ENCODE measurements at regions not wholly inside any gene's neighbourhood (a gene's known extent, or its start where the extent isn't known, plus 50 kb on each side); places are given as distances from the start of the nearest gene placed in this dataset.
A peak's percentile ranks its signal among the peaks of the same experiment; 100 is the strongest.

DNA sequence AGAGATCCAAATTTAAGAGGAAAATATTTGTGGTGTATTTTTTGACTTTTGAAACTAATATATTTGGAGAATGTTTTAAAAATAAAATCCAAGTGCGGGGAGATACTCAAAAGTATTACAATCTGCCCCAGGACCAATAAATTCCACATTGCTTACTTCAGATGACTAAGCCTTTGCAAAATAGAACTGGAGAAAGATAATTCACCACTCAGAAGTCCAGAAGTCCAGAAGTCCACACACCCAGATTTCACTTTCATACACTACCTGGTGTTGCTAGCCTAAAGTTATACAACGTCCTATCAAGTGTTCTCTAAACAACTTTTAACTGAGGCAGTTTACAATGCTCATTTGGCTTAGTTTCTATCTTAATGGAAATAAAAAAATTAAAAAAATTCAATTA lies 487.0 kb upstream of the SEMA3D start:
- no peak overlapping the region for H3K27ac Mint-ChIP-seq
- peaks cover 25% of the 10 kb centered on the region for H3K9me3 Mint-ChIP-seq
- no peaks in the 10 kb centered on the region for H3K4me1 Mint-ChIP-seq (ENCODE audit: low read depth)
- intact Hi-C loops (cut with micrococcal nuclease) = no loop called here
- H3K27me3 Mint-ChIP-seq = no peaks in the 10 kb centered on the region
- no peaks in the 10 kb centered on the region for H3K36me3 Mint-ChIP-seq (ENCODE audit: low read depth)
- H3K4me3 Mint-ChIP-seq = no peak overlapping the region

DNA sequence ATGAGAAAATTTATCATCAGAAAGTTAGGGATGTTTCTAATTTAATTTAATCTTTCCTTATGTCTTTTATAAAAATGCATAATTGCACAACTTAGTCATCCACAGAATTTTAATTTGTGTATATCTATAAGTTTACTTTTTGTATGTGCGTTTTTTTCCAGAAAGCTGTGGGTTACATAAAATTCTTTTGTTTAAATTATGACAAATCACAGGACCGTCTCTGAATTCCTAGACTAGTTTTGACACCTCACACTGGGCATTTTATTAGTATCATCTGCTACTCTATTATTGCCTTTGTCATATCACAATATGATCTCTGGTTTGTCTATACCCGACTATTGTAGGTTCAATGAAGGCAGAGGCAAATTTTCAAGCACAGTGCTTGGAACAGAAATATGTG lies 482.4 kb upstream of the SEMA3D start:
- H3K27ac Mint-ChIP-seq = no peak overlapping the region
- no peaks in the 10 kb centered on the region for H3K9me3 Mint-ChIP-seq
- H3K4me1 Mint-ChIP-seq (ENCODE audit: low read depth) = no peaks in the 10 kb centered on the region
- H3K27me3 Mint-ChIP-seq = no peaks in the 10 kb centered on the region
- intact Hi-C loops (cut with micrococcal nuclease) = no loop called here
- H3K36me3 Mint-ChIP-seq (ENCODE audit: low read depth) = no peaks in the 10 kb centered on the region
- H3K4me3 Mint-ChIP-seq = no peak overlapping the region

DNA sequence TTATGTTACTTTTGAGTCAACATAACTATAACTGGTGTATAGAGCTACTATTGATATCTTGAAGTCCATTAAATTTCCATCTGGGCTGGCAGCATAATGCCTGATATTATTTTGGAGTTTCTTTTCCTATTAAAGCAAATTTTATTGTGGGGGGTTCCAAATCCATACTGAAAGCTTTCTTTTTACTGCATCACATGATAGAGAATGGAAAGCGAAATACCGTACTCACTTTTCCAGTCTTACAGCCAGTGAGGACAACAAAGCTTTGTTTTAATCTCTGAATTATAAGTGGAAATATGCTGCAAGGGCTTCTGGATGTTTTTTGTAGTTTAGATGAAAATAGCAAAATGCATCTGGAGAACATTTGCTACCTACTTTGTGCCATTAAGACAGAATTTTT lies 477.5 kb upstream of the SEMA3D start:
- Mint-ChIP-seq H3K36me3 (ENCODE audit: low read depth) (no peaks in the 10 kb centered on the region), H3K4me1 (ENCODE audit: low read depth) (no peaks in the 10 kb centered on the region), H3K4me3 (no peak overlapping the region), H3K9me3 (no peaks in the 10 kb centered on the region), H3K27ac (no peak overlapping the region), H3K27me3 (no peaks in the 10 kb centered on the region)
- intact Hi-C loops (cut with micrococcal nuclease) = no loop called here

DNA sequence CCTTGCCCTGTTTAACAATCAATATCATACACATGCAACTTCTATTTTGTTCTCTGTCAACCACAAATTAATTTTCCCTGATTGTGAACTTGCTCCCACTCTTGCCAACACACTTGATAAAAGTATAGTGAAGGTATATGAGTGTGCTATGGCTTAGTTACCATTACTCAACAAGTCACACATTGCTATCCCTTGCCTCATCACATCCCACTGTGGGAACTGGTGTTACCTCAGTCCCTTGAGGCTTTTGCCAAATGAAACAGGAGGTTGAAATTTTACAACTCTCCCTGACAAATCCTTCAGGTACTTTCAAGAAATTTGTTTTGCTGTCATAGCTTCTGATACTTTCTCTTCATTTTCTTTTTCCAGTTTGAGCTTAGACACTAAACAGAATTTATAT lies 472.5 kb upstream of the SEMA3D start:
- H3K4me3 Mint-ChIP-seq = no peak overlapping the region
- H3K27ac Mint-ChIP-seq = no peak overlapping the region
- no peaks in the 10 kb centered on the region for H3K9me3 Mint-ChIP-seq
- intact Hi-C loops (cut with micrococcal nuclease) = no loop called here
- H3K36me3 Mint-ChIP-seq (ENCODE audit: low read depth) = no peaks in the 10 kb centered on the region
- H3K27me3 Mint-ChIP-seq = no peaks in the 10 kb centered on the region
- no peaks in the 10 kb centered on the region for H3K4me1 Mint-ChIP-seq (ENCODE audit: low read depth)

DNA sequence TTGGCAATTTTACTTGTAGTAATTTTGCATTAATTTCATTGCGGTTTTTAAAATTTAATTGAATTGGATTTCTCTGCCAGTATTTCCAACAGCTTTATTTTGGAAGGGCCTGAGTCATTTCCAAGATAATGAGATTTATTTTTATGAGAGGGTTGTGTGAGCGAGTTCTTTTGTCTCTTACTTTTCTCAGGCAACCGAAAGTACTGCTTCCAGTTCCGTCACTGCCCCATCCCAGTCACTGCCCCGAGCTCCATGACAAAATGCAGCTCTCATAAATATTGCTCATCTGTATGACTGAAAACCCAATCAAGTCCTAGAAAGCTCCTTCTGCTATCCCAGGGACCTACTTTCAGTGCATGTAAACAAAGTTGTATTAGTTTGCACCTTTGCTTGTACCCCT lies 468.4 kb upstream of the SEMA3D start:
- Mint-ChIP-seq H3K4me1 (ENCODE audit: low read depth) (peaks cover 4% of the 10 kb centered on the region), H3K36me3 (ENCODE audit: low read depth) (no peaks in the 10 kb centered on the region), H3K9me3 (peaks cover 2% of the 10 kb centered on the region), H3K27ac (no peak overlapping the region), H3K4me3 (no peak overlapping the region), H3K27me3 (no peaks in the 10 kb centered on the region)
- intact Hi-C loops (cut with micrococcal nuclease) = no loop called here

DNA sequence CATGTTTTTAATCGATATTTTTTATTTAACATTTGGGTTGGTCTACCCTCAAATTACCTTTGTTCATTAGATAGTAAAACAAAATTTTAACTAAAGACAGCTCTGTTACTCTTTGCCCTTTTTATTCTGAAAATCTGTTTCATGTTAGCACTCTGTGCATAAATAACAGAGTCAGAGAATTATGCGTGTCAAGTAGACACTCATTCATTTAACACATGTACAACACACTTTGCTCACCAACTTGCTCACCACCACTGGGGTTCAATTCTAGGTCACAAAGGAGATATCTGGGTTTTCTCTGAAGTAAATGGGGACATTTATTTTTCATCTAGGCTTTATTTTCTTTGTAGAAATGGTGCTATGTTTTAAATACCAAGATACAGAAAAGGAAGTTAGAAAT lies 457.4 kb upstream of the SEMA3D start:
- H3K9me3 Mint-ChIP-seq = peaks cover 28% of the 10 kb centered on the region
- no peaks in the 10 kb centered on the region for H3K27me3 Mint-ChIP-seq

DNA sequence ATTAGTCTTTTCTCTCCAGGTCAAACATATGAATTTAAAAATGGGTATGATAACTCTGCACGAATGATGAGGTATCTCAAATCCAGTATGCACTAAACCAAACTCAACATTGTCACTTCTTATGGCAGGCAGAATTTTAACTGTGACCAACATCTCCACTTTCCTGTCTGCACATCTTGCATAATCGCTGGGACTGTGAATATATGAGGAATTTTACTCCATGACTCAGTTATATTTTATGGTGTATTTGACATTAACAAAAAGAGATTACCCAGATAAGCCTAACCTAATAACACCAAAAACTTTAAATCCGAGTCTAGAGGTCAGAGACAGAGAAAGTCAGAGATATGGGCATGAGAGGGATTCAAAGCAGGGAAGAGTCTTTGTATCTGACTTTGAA lies 454.5 kb upstream of the SEMA3D start:
- Mint-ChIP-seq H3K27ac (peak overlapping the region; percentile 43), H3K4me3 (no peak overlapping the region), H3K4me1 (ENCODE audit: low read depth) (peaks cover 10% of the 10 kb centered on the region), H3K9me3 (peaks cover 10% of the 10 kb centered on the region), H3K36me3 (ENCODE audit: low read depth) (no peaks in the 10 kb centered on the region), H3K27me3 (no peaks in the 10 kb centered on the region)
- intact Hi-C loops (cut with micrococcal nuclease) = no loop called here

More for the DNA sequence above, 457.4 kb upstream of the SEMA3D start:
- no peaks in the 10 kb centered on the region for H3K36me3 Mint-ChIP-seq (ENCODE audit: low read depth)
- no peak overlapping the region for H3K27ac Mint-ChIP-seq
- no peak overlapping the region for H3K4me3 Mint-ChIP-seq
- intact Hi-C loops (cut with micrococcal nuclease) = no loop called here
- peaks cover 10% of the 10 kb centered on the region for H3K4me1 Mint-ChIP-seq (ENCODE audit: low read depth)

DNA sequence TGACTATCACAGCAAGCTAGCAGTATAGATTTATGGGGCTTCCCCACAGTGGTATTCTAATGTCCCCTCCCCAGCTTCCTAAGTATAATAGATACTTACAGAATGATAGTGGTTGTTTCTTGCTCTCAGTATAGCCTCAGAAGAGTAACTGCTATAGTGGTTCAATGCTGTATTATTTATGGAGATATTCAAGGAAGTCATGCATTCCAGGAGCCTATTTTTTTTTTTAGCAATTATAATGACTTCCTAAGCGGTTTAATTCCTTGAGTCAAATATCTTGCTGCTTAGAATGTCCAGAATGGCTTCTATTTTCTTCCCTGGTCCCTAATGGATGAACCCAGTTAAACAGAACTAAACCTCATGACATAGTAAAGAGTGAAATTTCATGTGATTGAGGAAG lies 451.5 kb upstream of the SEMA3D start:
- intact Hi-C loops (cut with micrococcal nuclease) = no loop called here
- Mint-ChIP-seq H3K9me3 (peaks cover 10% of the 10 kb centered on the region), H3K4me1 (ENCODE audit: low read depth) (peaks cover 10% of the 10 kb centered on the region), H3K4me3 (no peak overlapping the region), H3K27ac (no peak overlapping the region), H3K27me3 (no peaks in the 10 kb centered on the region), H3K36me3 (ENCODE audit: low read depth) (no peaks in the 10 kb centered on the region)

DNA sequence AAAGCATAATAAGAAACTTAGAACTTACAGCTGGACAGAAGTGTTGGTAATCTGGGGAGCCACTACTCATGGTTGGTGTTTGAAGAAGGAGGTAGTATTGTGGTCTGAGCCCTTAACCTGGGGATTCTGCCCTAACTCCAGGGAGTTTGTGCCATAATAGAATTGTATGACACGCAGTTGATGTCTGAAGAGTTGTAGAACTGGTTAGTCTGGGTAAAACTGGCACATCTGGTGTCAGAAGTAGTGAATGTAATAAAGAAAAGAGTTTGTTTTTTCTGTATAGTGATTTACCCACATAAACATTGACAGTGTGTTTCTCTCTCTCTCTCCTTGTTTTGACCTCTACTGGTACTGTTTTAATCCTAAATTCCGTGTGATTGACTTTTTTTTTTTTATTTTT lies 448.1 kb upstream of the SEMA3D start:
- intact Hi-C loops (cut with micrococcal nuclease) = no loop called here

DNA sequence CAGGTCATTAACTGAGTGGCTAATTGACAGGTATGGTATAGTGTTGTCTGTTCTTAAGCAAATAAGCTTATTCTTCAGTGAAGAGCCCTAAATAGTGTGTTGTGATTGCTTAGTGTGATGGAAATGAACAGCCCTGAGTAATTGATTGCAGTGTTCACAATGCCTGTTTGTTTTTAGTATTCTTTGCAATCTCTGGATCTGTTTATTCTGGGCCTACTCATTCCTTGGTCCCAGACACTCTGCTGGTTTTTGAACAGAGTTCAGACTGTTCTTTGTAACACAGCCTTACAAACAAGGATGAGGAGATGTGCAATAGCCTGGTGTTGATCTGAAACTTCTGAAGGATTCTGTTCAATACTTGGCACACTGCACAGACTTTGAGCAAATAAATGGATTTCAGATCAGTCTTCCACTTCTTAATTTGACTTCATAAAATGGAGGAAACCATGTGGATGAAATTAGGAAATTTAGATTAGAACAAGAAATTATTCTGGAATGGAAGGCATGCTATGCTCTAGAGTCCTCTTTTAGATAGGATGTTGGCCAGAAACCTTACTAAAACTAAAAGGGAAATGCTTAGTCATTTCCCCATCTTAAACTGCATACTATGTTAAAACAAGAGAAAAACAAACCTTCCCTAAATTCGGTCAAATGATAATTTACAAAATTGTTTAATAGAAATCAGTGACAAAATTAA lies 444.2 kb upstream of the SEMA3D start:
- Mint-ChIP-seq H3K4me1 (ENCODE audit: low read depth) (peaks cover 8% of the 10 kb centered on the region), H3K9me3 (no peaks in the 10 kb centered on the region), H3K4me3 (no peak overlapping the region), H3K27me3 (no peaks in the 10 kb centered on the region), H3K36me3 (ENCODE audit: low read depth) (no peaks in the 10 kb centered on the region), H3K27ac (peak overlapping the region; percentile 82)
- intact Hi-C loops (cut with micrococcal nuclease) = no loop called here

More for the DNA sequence above, 448.1 kb upstream of the SEMA3D start:
- no peaks in the 10 kb centered on the region for H3K27me3 Mint-ChIP-seq
- H3K9me3 Mint-ChIP-seq = no peaks in the 10 kb centered on the region
- no peak overlapping the region for H3K27ac Mint-ChIP-seq
- H3K4me3 Mint-ChIP-seq = no peak overlapping the region
- peaks cover 8% of the 10 kb centered on the region for H3K4me1 Mint-ChIP-seq (ENCODE audit: low read depth)
- no peaks in the 10 kb centered on the region for H3K36me3 Mint-ChIP-seq (ENCODE audit: low read depth)

DNA sequence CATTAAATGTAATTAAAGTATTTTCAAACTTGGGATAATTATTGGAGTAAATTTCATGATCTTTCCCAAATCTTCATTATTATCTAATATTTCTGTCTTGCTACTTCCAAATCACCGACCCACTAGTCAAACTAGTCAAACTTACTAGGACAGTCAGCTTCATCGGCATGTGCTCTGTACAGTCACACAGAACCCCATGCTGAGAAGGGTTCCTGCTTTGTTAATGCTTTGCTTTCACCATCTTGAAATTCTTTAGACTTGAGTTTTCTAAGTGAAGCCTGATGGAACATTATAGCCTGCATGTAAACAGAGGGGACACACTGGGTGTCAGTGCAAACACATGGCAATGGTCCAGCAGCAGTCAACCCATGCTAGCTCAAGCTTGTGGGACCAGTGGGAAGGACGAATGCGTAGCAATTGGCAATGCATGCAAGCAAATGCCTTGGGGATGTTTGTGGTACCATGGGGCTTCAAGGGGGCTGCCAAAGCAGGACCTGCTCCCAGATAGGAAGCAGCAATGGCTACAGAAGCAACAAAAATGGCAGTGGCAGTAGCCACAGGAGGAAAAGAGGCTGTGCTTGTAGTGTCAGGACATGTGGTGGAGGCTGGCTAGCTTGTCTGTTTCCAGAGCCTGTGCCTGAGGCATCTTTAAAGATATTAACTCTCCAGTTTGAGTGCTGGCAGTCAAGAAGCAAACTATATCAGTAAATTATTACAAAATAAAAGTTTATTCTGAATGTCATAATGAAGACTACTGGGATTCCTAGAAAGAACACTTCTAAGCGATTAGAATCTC lies 441.1 kb upstream of the SEMA3D start:
- intact Hi-C loops (cut with micrococcal nuclease) = no loop called here
- H3K36me3 Mint-ChIP-seq (ENCODE audit: low read depth) = no peaks in the 10 kb centered on the region
- H3K27ac Mint-ChIP-seq = no peak overlapping the region
- H3K4me3 Mint-ChIP-seq = no peak overlapping the region
- H3K4me1 Mint-ChIP-seq (ENCODE audit: low read depth) = peaks cover 16% of the 10 kb centered on the region
- H3K9me3 Mint-ChIP-seq = no peaks in the 10 kb centered on the region
- H3K27me3 Mint-ChIP-seq = no peaks in the 10 kb centered on the region

DNA sequence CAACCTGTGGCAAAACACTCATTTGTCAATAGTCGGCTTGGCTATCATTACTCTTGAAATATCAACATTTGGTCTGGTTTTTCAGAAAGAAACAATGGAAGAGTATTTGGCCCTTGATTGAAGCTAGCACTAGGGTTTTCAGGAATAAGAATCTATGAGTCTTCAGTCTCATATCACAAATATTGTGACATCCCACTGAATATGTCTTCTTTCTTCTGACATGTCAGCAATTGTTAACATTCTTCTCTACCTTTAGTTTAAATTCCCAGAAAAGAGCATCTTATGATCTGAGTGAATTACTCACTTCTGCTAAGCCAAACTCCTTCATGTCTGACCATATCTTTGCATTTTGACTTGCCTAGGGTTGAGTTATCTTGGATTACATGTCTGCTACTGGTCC lies 435.2 kb upstream of the SEMA3D start:
- no peak overlapping the region for H3K4me3 Mint-ChIP-seq
- H3K27me3 Mint-ChIP-seq = no peaks in the 10 kb centered on the region
- H3K36me3 Mint-ChIP-seq (ENCODE audit: low read depth) = no peaks in the 10 kb centered on the region
- peaks cover 37% of the 10 kb centered on the region for H3K4me1 Mint-ChIP-seq (ENCODE audit: low read depth)
- peak overlapping the region; percentile 85 for H3K27ac Mint-ChIP-seq
- H3K9me3 Mint-ChIP-seq = no peaks in the 10 kb centered on the region
- intact Hi-C loops (cut with micrococcal nuclease) = no loop called here

DNA sequence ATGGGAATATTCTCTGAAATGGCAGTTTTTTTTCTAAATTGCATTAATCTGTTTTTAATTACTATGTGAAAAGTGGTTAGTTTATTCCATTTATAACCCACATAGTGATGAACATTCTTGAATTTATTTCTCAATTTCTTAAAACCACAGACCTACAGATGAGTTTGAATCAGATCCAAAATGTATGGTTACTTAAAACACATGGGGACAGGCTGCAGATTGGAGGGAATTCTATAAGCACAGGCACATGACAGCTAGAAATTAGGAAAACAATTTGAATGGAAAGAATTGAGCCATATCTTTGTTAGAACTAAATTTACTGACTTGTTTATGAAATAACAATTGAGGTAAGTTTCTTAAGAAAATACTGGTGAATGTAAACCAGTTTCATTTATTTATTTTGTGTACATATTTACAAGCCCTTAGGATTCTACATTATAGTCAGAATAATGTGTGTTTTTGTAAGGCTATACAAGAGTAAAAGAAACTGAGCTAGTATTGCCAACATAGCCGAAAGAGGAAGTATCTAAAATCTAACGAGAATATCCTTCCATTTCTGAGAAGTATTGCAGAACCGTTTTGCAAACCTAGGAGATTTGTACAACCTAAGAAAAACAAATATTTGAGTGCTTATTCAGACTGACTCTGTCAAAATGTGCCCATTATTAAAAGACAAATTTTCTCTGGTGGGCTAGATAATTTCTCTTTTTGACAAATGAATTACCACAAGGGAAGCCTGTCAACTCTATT lies 434.3 kb upstream of the SEMA3D start:
- Mint-ChIP-seq H3K9me3 (no peaks in the 10 kb centered on the region), H3K27me3 (no peaks in the 10 kb centered on the region), H3K4me3 (no peak overlapping the region), H3K27ac (peak overlapping the region; percentile 85), H3K4me1 (ENCODE audit: low read depth) (peaks cover 37% of the 10 kb centered on the region), H3K36me3 (ENCODE audit: low read depth) (no peaks in the 10 kb centered on the region)
- intact Hi-C loops (cut with micrococcal nuclease) = no loop called here

DNA sequence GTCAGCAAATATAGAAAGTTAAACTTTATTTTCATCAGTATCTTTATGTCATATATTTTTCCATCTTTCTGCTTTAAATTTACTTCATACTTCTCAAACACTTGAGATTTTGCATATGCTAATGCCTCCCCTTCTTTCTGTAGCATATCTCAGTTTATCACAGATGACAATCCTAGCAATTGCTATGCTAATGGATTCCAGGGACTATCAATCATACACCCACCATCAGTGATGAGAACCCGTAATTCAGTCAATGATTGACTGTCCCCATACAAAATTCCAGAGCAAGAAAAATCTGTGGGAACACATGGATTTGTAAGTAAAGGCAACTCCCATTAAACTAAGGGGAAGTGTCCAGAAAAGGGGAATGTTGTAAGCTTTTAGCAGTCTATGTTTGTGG lies 432.4 kb upstream of the SEMA3D start:
- H3K27me3 Mint-ChIP-seq = no peaks in the 10 kb centered on the region
- no peak overlapping the region for H3K4me3 Mint-ChIP-seq
- no peak overlapping the region for H3K27ac Mint-ChIP-seq
- intact Hi-C loops (cut with micrococcal nuclease) = no loop called here
- peaks cover 16% of the 10 kb centered on the region for H3K9me3 Mint-ChIP-seq
- peaks cover 36% of the 10 kb centered on the region for H3K4me1 Mint-ChIP-seq (ENCODE audit: low read depth)
- no peaks in the 10 kb centered on the region for H3K36me3 Mint-ChIP-seq (ENCODE audit: low read depth)

Data from dendritic cell treated with granulocyte-macrophage colony-stimulating factor and Interleukin-4, amounts not matched to agents 40 ng/mL and 50 ng/mL, for 4 days (primary cell).